Neural progenitor cell (in vitro differentiated cells): ENCODE measurements at regions not wholly inside any gene's neighbourhood (a gene's known extent, or its start where the extent isn't known, plus 50 kb on each side); places are given as distances from the start of the nearest gene placed in this dataset.

Experiments
- DNase-seq: peaks from one replicate; pipeline ENCODE4 v3.0.0-alpha.2; 2016; ENCODE audit warnings: low spot score
- H2AFZ ChIP-seq: fragments of 200-600 bp; sonication (generic); replicated peaks from 2 replicates; pipeline ENCODE4 v1.6.1; 2016; ENCODE audit warnings: antibody characterized with exemption
- H3F3A ChIP-seq: fragments of 200-600 bp; sonication (generic); 2 replicates; pipeline ENCODE4 v1.6.1; 2016; ENCODE audit warnings: antibody characterized with exemption, low read depth
- H3K27ac ChIP-seq: fragments of 200-600 bp; sonication (generic); 2 replicates; pipeline ENCODE4 v1.5.1; 2016; ENCODE audit warnings: mild to moderate bottlenecking
- H3K27me3 ChIP-seq: fragments of 200-600 bp; sonication (generic); 2 replicates; pipeline ENCODE4 v1.6.1; 2016; ENCODE audit warnings: mild to moderate bottlenecking, moderate library complexity
- H3K36me3 ChIP-seq: fragments of 200-600 bp; sonication (generic); 2 replicates; pipeline ENCODE4 v1.5.1; 2016
- H3K4me1 ChIP-seq: fragments of 200-600 bp; sonication (generic); 2 replicates; pipeline ENCODE4 v1.6.1; 2016; ENCODE audit warnings: mixed run types
- H3K4me2 ChIP-seq: fragments of 200-600 bp; sonication (generic); 2 replicates; pipeline ENCODE4 v1.6.1; 2016
- H3K4me3 ChIP-seq: fragments of 200-600 bp; sonication (generic); 2 replicates; pipeline ENCODE4 v1.5.1; 2016
- H3K79me2 ChIP-seq: fragments of 200-600 bp; sonication (generic); 2 replicates; pipeline ENCODE4 v1.6.1; 2016; ENCODE audit warnings: low read depth
- H3K9ac ChIP-seq: fragments of 200-600 bp; sonication (generic); 2 replicates; pipeline ENCODE4 v1.6.1; 2016
- H3K9me3 ChIP-seq: fragments of 200-600 bp; sonication (generic); 2 replicates; pipeline ENCODE4 v1.5.1; 2016; ENCODE audit warnings: low read depth
- H4K20me1 ChIP-seq: fragments of 200-600 bp; sonication (generic); 2 replicates; pipeline ENCODE4 v1.6.1; 2016; ENCODE audit warnings: low read depth
- H3K27ac Mint-ChIP-seq: 3 replicates; pipeline ENCODE4 v1.8.0; 2021; ENCODE audit warnings: mixed read lengths
- H3K27me3 Mint-ChIP-seq: 2 replicates; pipeline ENCODE4 v1.8.0; 2022; ENCODE audit warnings: low read depth, mild to moderate bottlenecking, inconsistent platforms, moderate library complexity, mixed read lengths; ENCODE audit not compliant: insufficient read depth
- H3K36me3 Mint-ChIP-seq: 3 replicates; pipeline ENCODE4 v1.8.0; 2021; ENCODE audit warnings: mixed read lengths
- H3K4me1 Mint-ChIP-seq: 3 replicates; pipeline ENCODE4 v1.8.0; 2021; ENCODE audit warnings: mixed read lengths
- H3K4me3 Mint-ChIP-seq: 3 replicates; pipeline ENCODE4 v1.8.0; 2021; ENCODE audit warnings: mild to moderate bottlenecking, moderate library complexity, mixed read lengths
- H3K9me3 Mint-ChIP-seq: 3 replicates; pipeline ENCODE4 v1.8.0; 2020; ENCODE audit warnings: mixed read lengths
- CTCF ChIP-seq: fragments of 200-600 bp; sonication (generic); IDR thresholded peaks from 2 replicates; pipeline ENCODE4 v1.5.1; 2017; ENCODE audit warnings: antibody characterized with exemption, mild to moderate bottlenecking
- EZH2 ChIP-seq: fragments of 200-600 bp; sonication (generic); IDR thresholded peaks from 2 replicates; pipeline ENCODE4 v1.6.1; 2017; ENCODE audit warnings: antibody characterized with exemption, mild to moderate bottlenecking, moderate library complexity
- EZH2phosphoT487 ChIP-seq: fragments of 200-600 bp; sonication (generic); IDR thresholded peaks from 2 replicates; pipeline ENCODE4 v1.6.1; 2017; ENCODE audit warnings: antibody characterized with exemption

- H3K27ac ChIP-seq: no peak overlapping the region
- Mint-ChIP-seq H3K9me3 (peaks cover 4% of the 10 kb centered on the region), H3K4me1 (peaks cover 4% of the 10 kb centered on the region), H3K27ac (no peak overlapping the region), H3K36me3 (no peaks in the 10 kb centered on the region), H3K4me3 (no peak overlapping the region), H3K27me3 (peaks cover 5% of the 10 kb centered on the region)
- H4K20me1 ChIP-seq: no peaks in the 10 kb centered on the region
- H3K4me1 ChIP-seq: peaks cover 11% of the 10 kb centered on the region
- no peak overlapping the region for H2AFZ ChIP-seq
- no peak for TF ChIP-seq EZH2phosphoT487
- no peak for TF ChIP-seq CTCF
- no peak overlapping the region for H3K4me2 ChIP-seq
- H3K9me3 ChIP-seq: no peaks in the 10 kb centered on the region
- no peaks in the 10 kb centered on the region for H3K36me3 ChIP-seq
- no peak for DNase-seq
- no peak overlapping the region for H3K4me3 ChIP-seq
- no peak overlapping the region for H3K9ac ChIP-seq
- no peaks in the 10 kb centered on the region for H3F3A ChIP-seq
- H3K79me2 ChIP-seq: no peaks in the 10 kb centered on the region
- H3K27me3 ChIP-seq: no peaks in the 10 kb centered on the region
Measured at GRCh38 chr12:14187002-14187401, 178.5 kb upstream of the ATF7IP start.

GRCh38 chr12:14187966-14188365, 177.5 kb upstream of the ATF7IP start:
- no peak overlapping the region for H3K4me3 Mint-ChIP-seq

GRCh38 chr12:14188744-14189143, 176.7 kb upstream of the ATF7IP start:
- H2AFZ ChIP-seq: peak overlapping the region; percentile 72
- H3K4me1 ChIP-seq: peaks cover 12% of the 10 kb centered on the region
- TF ChIP-seq EZH2phosphoT487 (no peak), EZH2 (no peak), CTCF (no peak)
- H3K27ac Mint-ChIP-seq: no peak overlapping the region
- H3K9me3 ChIP-seq: no peaks in the 10 kb centered on the region
- no peaks in the 10 kb centered on the region for H3K36me3 ChIP-seq
- no peak overlapping the region for H3K4me3 Mint-ChIP-seq
- H4K20me1 ChIP-seq: no peaks in the 10 kb centered on the region
- H3K4me2 ChIP-seq: no peak overlapping the region
- no peaks in the 10 kb centered on the region for H3K79me2 ChIP-seq
- no peaks in the 10 kb centered on the region for H3F3A ChIP-seq
- no peak for DNase-seq
- no peaks in the 10 kb centered on the region for H3K36me3 Mint-ChIP-seq
- no peak overlapping the region for H3K4me3 ChIP-seq
- H3K27me3 Mint-ChIP-seq: peaks cover 5% of the 10 kb centered on the region
- H3K27me3 ChIP-seq: no peaks in the 10 kb centered on the region
- H3K4me1 Mint-ChIP-seq: peaks cover 4% of the 10 kb centered on the region
- H3K27ac ChIP-seq: no peak overlapping the region
- H3K9me3 Mint-ChIP-seq: peaks cover 6% of the 10 kb centered on the region
- H3K9ac ChIP-seq: no peak overlapping the region

More at GRCh38 chr12:14187966-14188365, 177.5 kb upstream of the ATF7IP start:
- no peak overlapping the region for H3K9ac ChIP-seq
- TF ChIP-seq EZH2: no peak
- TF ChIP-seq EZH2phosphoT487: no peak
- no peak for TF ChIP-seq CTCF
- no peak overlapping the region for H2AFZ ChIP-seq
- no peak overlapping the region for H3K4me2 ChIP-seq
- no peak overlapping the region for H3K27ac ChIP-seq
- no peak overlapping the region for H3K4me3 ChIP-seq
- H3K27me3 Mint-ChIP-seq: peaks cover 5% of the 10 kb centered on the region
- H3K9me3 Mint-ChIP-seq: peaks cover 4% of the 10 kb centered on the region
- peaks cover 4% of the 10 kb centered on the region for H3K4me1 Mint-ChIP-seq
- no peaks in the 10 kb centered on the region for H3K36me3 ChIP-seq
- H3F3A ChIP-seq: no peaks in the 10 kb centered on the region
- H3K36me3 Mint-ChIP-seq: no peaks in the 10 kb centered on the region
- H3K27me3 ChIP-seq: no peaks in the 10 kb centered on the region
- H3K79me2 ChIP-seq: no peaks in the 10 kb centered on the region
- no peak overlapping the region for H3K27ac Mint-ChIP-seq
- no peak for DNase-seq
- H4K20me1 ChIP-seq: no peaks in the 10 kb centered on the region
- no peaks in the 10 kb centered on the region for H3K9me3 ChIP-seq
- peaks cover 11% of the 10 kb centered on the region for H3K4me1 ChIP-seq
